ENCODE measurements at regions not wholly inside any gene's neighbourhood (a gene's known extent, or its start where the extent isn't known, plus 50 kb on each side); places are given as distances from the start of the nearest gene placed in this dataset.

- TF ChIP-seq CTCF (IDR thresholded peaks at IDR 0.05; ENCODE audit: poor library complexity, severe bottlenecking): no peak
- TF ChIP-seq MXI1 (conservative IDR thresholded peaks at IDR 0.05; ENCODE audit: poor library complexity, severe bottlenecking): no peak
Observed at GRCh38 chr2:59744436-59744835, 809.0 kb downstream of the BCL11A start.
